ENCODE measurements at regions not wholly inside any gene's neighbourhood (a gene's known extent, or its start where the extent isn't known, plus 50 kb on each side); places are given as distances from the start of the nearest gene placed in this dataset.

DNA sequence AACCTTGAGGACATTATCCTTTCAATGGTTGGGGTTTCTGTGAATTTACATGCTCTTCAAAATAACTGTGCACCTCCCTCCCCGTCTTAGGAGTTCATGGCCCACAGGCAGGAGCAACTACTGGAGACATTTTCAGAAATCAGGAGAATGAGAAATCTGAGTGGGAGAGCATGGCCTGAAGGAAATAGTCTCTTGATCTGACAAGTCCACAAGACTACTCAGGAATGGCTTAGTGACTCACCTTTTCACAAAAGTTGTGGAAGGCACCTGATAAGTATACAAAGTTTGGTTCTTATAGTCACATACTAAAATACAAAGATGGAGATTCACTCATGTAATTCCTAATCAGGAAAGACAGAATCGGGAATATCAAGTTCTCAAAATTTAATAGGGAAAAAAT lies 83.6 kb upstream of the NCKAP5 start:
- no peak for TF ChIP-seq ZNF274 (IDR thresholded peaks at IDR 0.05; ENCODE audit: low read depth, low read length)
- TF ChIP-seq SUZ12 (IDR thresholded peaks at IDR 0.05; ENCODE audit: extremely low read depth, insufficient read depth, insufficient read length) = no peak
- TF ChIP-seq YY1 (IDR thresholded peaks at IDR 0.05; ENCODE audit: insufficient read depth, insufficient read length) = no peak
